Stimulated activated effector memory CD8-positive, alpha-beta T cell treated with anti-CD3 and anti-CD28 coated beads, Interleukin-12 subunit alpha, Interleukin-12 subunit beta, amount 100 ng/mL, for 72 hours (primary cell): ENCODE measurements at regions not wholly inside any gene's neighbourhood (a gene's known extent, or its start where the extent isn't known, plus 50 kb on each side); places are given as distances from the start of the nearest gene placed in this dataset.
"Not testable (repeated sequence)": the region's sequence is repeated elsewhere in the genome, so short reads cannot be mapped to it uniquely, and the experiment has no call there.

Experiments used
- ATAC-seq: fragments of 150-1000 bp; cut with Tn5 transposase; 2 replicates; pipeline ENCODE4 v1.10.0; 2021
- DNase-seq, 2 donors: peaks; one replicate each; pipeline ENCODE4 v3.0.0; 2021 to 2022; ENCODE audit warnings: low spot score in 2 of 2
- H3K27ac Mint-ChIP-seq: one replicate; pipeline ENCODE4 v1.8.0; 2022; ENCODE audit warnings: mild to moderate bottlenecking, mixed read lengths
- H3K36me3 Mint-ChIP-seq: one replicate; pipeline ENCODE4 v1.8.0; 2022; ENCODE audit warnings: mild to moderate bottlenecking, mixed read lengths
- H3K4me1 Mint-ChIP-seq: one replicate; pipeline ENCODE4 v1.8.0; 2022; ENCODE audit warnings: mixed read lengths
- H3K4me3 Mint-ChIP-seq: one replicate; pipeline ENCODE4 v1.8.0; 2022; ENCODE audit warnings: mild to moderate bottlenecking, mixed read lengths
- H3K9me3 Mint-ChIP-seq: one replicate; pipeline ENCODE4 v1.8.0; 2022; ENCODE audit warnings: mixed read lengths

DNA sequence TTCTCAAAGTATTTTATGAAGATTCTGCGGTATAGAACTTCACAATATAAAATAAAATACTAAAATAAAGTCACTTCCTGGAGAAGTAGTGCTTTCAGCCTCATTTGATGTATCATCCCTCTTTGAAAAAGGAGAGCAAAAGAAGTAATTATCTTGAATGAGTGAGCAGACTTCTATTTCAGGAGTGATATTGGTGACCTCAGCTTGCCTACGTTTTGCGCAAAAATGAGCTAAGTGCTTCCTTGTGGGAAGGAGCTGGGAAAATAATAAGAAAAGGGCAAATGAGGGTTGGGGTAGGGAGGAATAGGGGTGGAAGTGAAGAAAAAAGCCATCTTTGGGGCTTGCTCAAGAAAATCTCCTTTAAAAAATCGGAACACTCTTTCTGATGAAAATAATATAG lies 1773.6 kb downstream of the OLFM4 start:
- no peaks in the 10 kb centered on the region for H3K4me1 Mint-ChIP-seq
- H3K4me3 Mint-ChIP-seq: no peak overlapping the region
- ATAC-seq (no peak), DNase-seq (no peak)
- H3K9me3 Mint-ChIP-seq: peaks cover 19% of the 10 kb centered on the region
- H3K27ac Mint-ChIP-seq: no peak overlapping the region
- no peaks in the 10 kb centered on the region for H3K36me3 Mint-ChIP-seq

DNA sequence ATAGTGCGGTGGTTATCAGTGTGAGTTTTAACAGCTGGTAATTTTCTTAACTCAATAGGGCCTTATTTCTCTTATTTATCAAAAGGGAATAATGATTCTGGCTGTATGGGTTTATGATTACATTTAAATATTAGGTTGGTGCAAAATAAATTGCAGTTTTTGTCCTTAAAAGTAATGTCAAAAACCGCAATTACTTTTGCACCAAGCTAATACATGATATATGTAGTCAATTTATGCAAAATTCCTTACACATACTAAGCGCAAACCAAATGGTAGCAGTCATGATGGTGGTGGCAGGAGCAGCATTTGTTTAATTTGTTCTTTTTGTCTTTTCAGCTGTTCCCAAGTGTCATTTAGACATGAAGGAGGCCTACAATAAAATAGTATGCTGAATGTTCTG lies 1777.1 kb downstream of the OLFM4 start:
- Mint-ChIP-seq H3K36me3 (no peaks in the 10 kb centered on the region), H3K4me1 (no peaks in the 10 kb centered on the region), H3K4me3 (no peak overlapping the region), H3K27ac (no peak overlapping the region), H3K9me3 (peaks cover 26% of the 10 kb centered on the region)
- no peak for DNase-seq
- no peak for ATAC-seq

DNA sequence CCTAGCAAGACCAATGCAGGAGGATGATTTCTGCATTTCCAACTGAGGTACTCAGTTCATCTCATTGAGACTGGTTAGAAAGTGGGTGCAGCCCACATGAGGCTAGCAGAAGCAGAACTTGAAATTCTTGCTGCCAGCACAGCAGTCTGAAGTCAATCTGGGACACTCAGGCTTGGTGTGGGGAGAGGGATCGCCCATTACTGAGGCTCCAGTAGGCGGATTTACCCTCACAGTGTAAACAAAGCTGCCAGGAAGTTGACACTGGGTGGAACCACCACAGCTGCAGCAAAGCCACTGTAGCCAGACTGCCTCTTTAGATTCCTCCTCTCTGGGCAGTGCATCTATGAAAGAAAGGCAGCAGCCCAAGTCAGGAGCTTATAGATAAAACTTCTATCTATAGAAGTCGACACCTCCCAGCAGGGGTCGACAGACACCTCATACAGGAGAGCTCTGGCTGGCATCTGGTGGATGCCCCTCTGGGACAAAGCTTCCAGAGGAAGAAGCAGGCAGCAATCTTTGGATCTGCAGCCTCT lies 1793.4 kb downstream of the OLFM4 start:
- not testable (repeated sequence) for ATAC-seq, H3K36me3 Mint-ChIP-seq, H3K27ac Mint-ChIP-seq, DNase-seq, H3K4me3 Mint-ChIP-seq, H3K4me1 Mint-ChIP-seq
- H3K9me3 Mint-ChIP-seq: peaks cover 23% of the 10 kb centered on the region

DNA sequence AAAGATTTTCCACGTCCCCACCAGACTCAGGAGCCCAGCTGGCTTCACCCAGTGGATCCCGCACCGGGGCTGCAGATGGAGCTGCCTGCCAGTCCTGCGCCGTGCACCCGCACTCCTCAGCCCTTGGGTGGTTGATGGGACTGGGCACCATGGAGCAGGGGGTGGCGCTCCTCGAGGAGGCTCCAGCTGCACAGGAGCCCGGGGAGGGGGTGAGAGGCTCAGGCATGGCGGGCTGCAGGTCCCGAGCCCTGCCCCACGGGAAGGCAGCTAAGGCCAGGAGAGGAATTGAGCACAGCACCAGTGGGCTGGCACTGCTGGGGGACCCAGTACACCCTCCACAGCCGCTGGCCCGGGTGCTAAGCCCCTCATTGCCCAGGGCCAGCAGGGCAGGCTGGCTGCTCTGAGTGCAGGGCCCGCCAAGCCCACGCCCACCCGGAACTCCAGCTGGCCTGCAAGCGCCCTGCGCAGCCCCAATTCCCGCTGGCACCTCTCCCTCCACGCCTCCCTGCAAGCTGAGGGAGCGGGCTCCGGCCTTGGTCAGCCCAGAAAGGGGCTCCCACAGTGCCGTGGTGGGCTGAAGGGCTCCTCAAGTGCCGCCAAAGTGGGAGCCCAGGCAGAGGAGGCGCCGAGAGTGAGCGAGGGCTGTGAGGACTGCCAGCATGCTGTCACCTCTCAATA lies 1800.9 kb downstream of the OLFM4 start:
- H3K27ac Mint-ChIP-seq, DNase-seq, H3K4me3 Mint-ChIP-seq, H3K36me3 Mint-ChIP-seq, H3K4me1 Mint-ChIP-seq, ATAC-seq: not testable (repeated sequence)
- peaks cover 26% of the 10 kb centered on the region for H3K9me3 Mint-ChIP-seq

DNA sequence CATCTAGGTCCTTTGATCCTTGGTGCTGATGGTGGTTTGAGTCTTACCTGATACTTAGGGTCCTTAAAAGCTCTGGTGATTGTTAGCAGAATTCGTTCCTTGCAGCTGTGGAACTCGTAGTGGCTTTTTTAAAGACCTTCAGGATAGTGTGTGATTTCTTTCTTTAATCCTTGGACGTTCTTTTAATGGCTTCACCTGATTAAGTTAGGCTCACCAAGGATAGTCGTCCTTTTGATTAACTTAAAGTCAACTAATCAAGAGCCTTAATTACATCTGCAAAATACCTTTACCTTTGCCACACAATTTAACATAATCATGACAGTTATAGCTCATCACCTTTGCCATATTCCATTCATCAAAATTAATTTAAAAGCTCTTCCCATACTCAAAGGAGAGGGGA lies 1807.7 kb downstream of the OLFM4 start:
- ATAC-seq (no peak), DNase-seq (no peak)
- Mint-ChIP-seq H3K4me3 (no peak overlapping the region), H3K4me1 (no peaks in the 10 kb centered on the region), H3K9me3 (peaks cover 8% of the 10 kb centered on the region), H3K27ac (no peak overlapping the region), H3K36me3 (no peaks in the 10 kb centered on the region)

DNA sequence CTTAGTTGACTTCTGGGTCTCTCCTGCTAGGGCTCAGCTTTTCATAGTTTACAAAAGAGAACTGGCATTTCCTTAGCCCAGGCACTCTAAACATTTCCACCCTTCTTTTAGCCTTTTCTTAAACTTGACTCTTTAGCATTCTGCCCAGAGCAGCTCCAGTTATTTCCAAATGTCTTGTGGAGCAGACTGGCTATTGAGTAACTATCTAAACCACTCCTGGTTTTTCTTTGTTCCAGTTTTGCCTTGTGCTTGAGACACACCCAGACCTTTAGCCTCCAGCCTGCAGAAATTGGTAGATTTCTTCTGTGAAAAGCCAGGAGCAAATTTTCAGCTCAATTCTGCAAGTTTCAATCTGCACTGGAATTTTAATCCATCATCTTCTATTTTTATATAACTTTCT lies 1813.1 kb downstream of the OLFM4 start:
- Mint-ChIP-seq H3K4me1 (no peaks in the 10 kb centered on the region), H3K4me3 (no peak overlapping the region), H3K9me3 (peaks cover 3% of the 10 kb centered on the region), H3K36me3 (no peaks in the 10 kb centered on the region), H3K27ac (no peak overlapping the region)
- ATAC-seq (no peak), DNase-seq (no peak)

DNA sequence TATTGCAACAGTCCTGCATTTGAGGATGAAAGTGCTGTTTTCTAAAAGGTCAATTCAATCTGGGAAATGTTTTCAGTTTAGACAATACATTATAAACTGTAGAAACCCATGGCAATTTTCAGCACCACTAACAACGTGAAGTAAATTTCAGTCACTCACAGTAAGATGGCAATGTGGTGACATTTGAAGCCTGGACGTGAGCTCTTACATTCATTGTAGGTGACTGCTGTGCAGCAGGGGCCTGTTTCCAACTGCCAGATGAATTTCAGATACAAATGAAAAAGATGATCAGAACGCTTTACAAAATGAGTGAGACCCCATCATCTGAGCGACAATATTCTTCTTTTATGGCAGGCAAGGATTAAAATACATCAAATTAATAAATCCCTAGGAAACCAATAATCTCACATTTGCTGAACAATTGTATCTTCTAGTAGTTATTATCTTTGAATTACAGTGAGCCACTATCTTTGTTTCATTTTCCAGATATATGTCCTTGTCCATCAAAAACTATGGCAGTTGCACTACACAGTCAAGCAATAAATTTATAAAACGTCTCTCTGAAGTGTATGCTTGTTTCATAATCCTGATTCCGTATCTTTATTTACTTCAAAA lies 1816.8 kb downstream of the OLFM4 start:
- Mint-ChIP-seq H3K27ac (no peak overlapping the region), H3K36me3 (no peaks in the 10 kb centered on the region), H3K4me3 (no peak overlapping the region), H3K4me1 (no peaks in the 10 kb centered on the region), H3K9me3 (peaks cover 7% of the 10 kb centered on the region)
- no peak for ATAC-seq
- DNase-seq: no peak

DNA sequence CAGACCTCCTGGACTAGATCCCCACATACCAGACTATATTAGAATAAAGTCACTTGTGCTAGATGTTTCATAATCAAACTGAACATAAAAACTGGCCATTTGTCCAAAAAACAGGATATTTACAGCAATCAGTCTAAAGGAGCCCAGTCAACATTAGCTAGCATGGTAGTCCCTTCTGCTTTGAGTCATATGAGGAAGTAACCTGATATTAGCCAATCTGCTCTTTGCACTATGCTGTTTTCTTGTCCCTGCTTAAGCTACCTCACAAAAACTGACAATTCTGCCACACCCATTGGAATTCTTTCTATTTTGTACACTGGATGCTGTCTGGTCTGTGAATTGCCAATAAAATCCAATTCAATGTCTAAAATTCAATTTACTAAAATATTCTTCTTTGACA lies 1824.2 kb downstream of the OLFM4 start:
- no peak for ATAC-seq
- Mint-ChIP-seq H3K36me3 (no peaks in the 10 kb centered on the region), H3K4me3 (no peak overlapping the region), H3K4me1 (no peaks in the 10 kb centered on the region), H3K27ac (no peak overlapping the region), H3K9me3 (peaks cover 15% of the 10 kb centered on the region)
- DNase-seq: no peak

DNA sequence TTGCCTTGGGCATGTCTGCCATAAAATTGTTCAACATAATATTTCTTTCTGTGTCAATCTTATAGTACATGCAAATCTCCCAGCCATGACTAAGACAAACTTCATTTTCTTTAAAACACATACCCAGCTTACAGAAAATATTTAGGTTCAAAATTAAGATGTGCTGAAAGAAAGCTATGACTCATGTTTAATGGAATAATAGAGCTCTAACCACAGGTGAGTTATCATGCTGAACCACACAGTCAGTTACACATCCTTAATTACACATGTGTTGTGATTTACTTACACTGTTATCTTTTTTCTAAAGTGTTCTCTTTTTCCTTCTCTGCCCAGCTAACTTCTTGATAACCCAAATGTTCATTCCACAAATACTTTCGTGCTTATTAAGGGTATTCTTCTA lies 1831.2 kb downstream of the OLFM4 start:
- ATAC-seq (no peak), DNase-seq (no peak)
- Mint-ChIP-seq H3K4me1 (no peaks in the 10 kb centered on the region), H3K4me3 (no peak overlapping the region), H3K27ac (no peak overlapping the region), H3K9me3 (peaks cover 19% of the 10 kb centered on the region), H3K36me3 (no peaks in the 10 kb centered on the region)

DNA sequence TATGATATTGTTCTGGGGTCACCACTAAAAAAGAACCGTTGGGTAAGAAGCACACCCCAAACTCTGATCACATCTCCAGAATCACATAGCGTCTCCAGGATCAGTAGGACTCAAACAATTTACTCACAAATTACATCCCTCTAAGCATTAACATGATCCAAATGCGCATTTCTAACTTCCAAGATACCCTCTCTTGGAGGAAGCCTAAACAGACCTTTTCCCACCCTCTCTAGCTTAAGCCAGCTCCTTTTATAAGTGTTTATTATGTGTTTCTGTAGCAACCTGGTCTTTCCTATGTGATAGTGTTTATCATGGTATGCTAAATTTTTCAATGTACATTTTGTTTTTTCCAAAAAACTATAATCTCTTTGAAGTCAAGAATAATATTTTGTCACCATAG lies 1846.5 kb downstream of the OLFM4 start:
- Mint-ChIP-seq H3K36me3 (no peaks in the 10 kb centered on the region), H3K4me3 (no peak overlapping the region), H3K4me1 (no peaks in the 10 kb centered on the region), H3K9me3 (peaks cover 6% of the 10 kb centered on the region), H3K27ac (no peak overlapping the region)
- no peak for ATAC-seq
- no peak for DNase-seq

DNA sequence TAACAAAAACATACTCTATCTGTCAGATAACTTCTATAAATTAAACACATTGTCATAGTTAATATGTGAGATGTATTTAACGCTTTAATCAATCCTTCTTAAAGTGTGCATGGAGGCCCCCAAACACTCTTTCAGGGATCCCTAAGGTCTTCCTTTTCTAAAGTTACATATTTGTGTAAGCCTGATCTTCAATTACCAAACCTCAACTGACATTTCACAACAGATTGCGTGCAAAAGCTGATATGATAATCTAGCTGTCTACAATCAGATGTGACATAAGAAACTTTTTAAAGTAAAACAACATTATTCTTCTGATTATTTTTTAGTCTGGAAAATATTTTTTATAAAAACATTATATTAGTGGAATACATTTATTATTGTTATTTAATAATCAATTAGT lies 1850.4 kb downstream of the OLFM4 start:
- DNase-seq (no peak), ATAC-seq (no peak)
- Mint-ChIP-seq H3K4me1 (no peaks in the 10 kb centered on the region), H3K4me3 (no peak overlapping the region), H3K36me3 (no peaks in the 10 kb centered on the region), H3K9me3 (peaks cover 7% of the 10 kb centered on the region), H3K27ac (no peak overlapping the region)

DNA sequence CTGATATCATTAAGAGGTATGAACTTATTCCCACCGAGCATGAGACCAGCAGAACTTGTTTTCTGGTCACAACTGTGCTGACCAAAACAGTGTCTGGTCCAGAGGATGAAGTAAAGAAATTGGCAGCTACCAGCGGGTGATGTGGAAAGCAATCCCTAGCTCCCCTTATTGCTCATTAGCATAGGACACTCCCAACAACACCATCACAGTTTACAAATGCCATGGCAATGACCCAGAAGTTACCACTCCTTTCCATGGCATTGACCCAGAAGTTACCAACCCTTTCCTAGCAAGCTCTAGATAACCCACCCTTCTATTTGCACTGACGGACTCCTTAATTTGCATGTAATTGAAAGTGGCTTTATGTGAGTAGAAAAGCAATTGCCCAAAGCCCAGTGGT lies 1856.1 kb downstream of the OLFM4 start:
- Mint-ChIP-seq H3K4me3 (no peak overlapping the region), H3K9me3 (peaks cover 15% of the 10 kb centered on the region), H3K4me1 (no peaks in the 10 kb centered on the region), H3K27ac (no peak overlapping the region), H3K36me3 (no peaks in the 10 kb centered on the region)
- no peak for DNase-seq
- ATAC-seq: no peak

DNA sequence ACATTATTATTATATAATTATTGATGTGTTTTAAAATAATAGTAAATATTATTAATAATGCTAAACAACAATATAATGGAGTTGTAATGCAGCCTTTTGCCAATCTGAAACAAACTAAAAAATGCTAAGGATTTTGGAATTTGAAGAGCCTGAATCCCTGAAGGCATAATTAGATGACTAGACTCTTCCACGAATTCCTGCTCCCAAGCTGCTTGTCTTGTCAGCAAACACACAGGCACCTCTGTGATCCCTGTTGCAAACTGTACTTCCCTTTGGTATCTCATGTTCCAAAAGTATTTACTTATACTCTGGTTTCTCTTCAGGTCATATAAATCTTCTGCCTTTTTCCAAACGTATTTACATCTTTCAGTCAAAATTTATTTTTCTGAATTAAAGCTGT lies 1862.4 kb downstream of the OLFM4 start:
- DNase-seq: no peak
- no peak for ATAC-seq
- Mint-ChIP-seq H3K36me3 (no peaks in the 10 kb centered on the region), H3K4me1 (no peaks in the 10 kb centered on the region), H3K4me3 (no peak overlapping the region), H3K9me3 (peaks cover 23% of the 10 kb centered on the region), H3K27ac (no peak overlapping the region)

DNA sequence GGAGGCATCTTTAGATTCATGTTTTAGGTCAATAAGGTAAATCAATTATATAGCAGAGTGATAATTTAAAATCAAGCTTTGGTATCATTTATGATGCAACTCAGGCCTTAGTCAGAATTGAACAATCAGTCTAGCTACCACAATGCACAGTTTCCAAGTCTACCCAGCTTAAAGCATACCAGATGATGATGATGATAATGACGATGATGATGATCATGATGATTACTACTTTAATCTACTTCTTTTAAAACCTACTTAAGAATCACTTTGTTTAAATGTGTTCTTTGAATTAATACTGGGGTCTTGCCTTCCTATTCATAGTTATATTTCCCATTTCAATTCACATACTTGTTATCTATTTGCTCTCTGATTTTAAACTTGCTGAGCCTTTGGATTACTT lies 1872.7 kb downstream of the OLFM4 start:
- Mint-ChIP-seq H3K4me1 (no peaks in the 10 kb centered on the region), H3K27ac (no peak overlapping the region), H3K4me3 (no peak overlapping the region), H3K36me3 (no peaks in the 10 kb centered on the region), H3K9me3 (peaks cover 13% of the 10 kb centered on the region)
- ATAC-seq (no peak), DNase-seq (no peak)

DNA sequence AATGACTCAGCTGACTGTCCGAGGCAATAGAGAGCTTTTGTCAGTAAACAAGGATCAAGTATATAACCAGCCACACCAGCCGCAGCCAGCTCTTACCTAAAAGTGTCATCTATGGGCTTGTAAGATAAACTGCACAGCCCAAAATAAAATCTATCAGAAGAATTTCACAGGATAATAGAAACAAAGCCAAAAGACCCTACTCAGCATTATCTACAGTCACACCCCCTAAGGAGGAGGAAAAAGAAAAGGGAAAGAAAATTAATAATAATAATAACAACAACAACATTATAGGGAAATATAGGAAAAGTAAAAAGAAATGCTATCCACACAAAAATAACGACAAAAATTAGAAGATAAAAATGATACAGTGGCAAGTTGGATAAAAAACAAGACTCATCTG lies 1883.8 kb downstream of the OLFM4 start:
- Mint-ChIP-seq H3K9me3 (peaks cover 17% of the 10 kb centered on the region), H3K36me3 (no peaks in the 10 kb centered on the region), H3K4me3 (no peak overlapping the region), H3K4me1 (no peaks in the 10 kb centered on the region), H3K27ac (no peak overlapping the region)
- ATAC-seq: no peak
- DNase-seq: no peak

DNA sequence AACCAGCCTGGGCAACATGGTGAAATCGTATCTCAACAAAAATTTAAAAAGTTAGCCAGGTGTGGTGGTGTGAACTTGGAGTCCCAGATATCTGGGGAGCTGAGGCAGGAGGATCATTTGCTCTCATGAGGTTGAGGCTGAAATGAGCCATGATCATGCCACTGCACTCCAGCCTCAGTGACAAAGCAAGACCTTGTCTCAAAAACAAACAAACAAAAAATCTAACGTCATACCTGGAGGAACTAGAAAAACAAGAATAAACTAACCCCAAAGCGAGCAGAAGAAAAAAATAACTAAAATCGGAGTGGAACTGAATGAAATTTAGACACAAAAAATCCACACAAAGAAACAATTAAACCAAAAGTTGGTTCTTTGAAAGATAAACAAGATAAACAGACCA lies 1885.1 kb downstream of the OLFM4 start:
- ATAC-seq: no peak

More for the DNA sequence above, 1885.1 kb downstream of the OLFM4 start:
- H3K27ac Mint-ChIP-seq: no peak overlapping the region
- DNase-seq: no peak
- peaks cover 17% of the 10 kb centered on the region for H3K9me3 Mint-ChIP-seq
- no peaks in the 10 kb centered on the region for H3K36me3 Mint-ChIP-seq
- H3K4me3 Mint-ChIP-seq: no peak overlapping the region
- no peaks in the 10 kb centered on the region for H3K4me1 Mint-ChIP-seq
